HG02852 (cell line): ENCODE measurements at regions not wholly inside any gene's neighbourhood (a gene's known extent, or its start where the extent isn't known, plus 50 kb on each side); places are given as distances from the start of the nearest gene placed in this dataset.
A peak's percentile ranks its signal among the peaks of the same experiment; 100 is the strongest.

ENCODE experiments used
- ATAC-seq: cut with Tn5 transposase; IDR thresholded peaks from one replicate; pipeline ENCODE4 v1.9.1; 2021; ENCODE audit warnings: mild to moderate bottlenecking, moderate library complexity; ENCODE audit not compliant: unreplicated experiment

- peak; percentile 76 for ATAC-seq
Measured at GRCh38 chr13:31081316-31081715, 80.4 kb downstream of the HSPH1 start.

- no peak for ATAC-seq
Measured at GRCh38 chr13:31074756-31075155, 86.9 kb downstream of the HSPH1 start.

GRCh38 chr13:31073859-31074718 is 87.6 kb downstream of the HSPH1 start:
- peak; percentile 97 for ATAC-seq

GRCh38 chr13:31072041-31072440 is 89.7 kb downstream of the HSPH1 start:
- no peak for ATAC-seq

- no peak for ATAC-seq
Measured at GRCh38 chr13:31069808-31070534, 91.7 kb downstream of the HSPH1 start.

- no peak for ATAC-seq
Measured at GRCh38 chr13:31068119-31068423, 93.6 kb downstream of the HSPH1 start.

GRCh38 chr13:31067416-31068118 is 94.1 kb downstream of the HSPH1 start:
- no peak for ATAC-seq

- no peak for ATAC-seq
Measured at GRCh38 chr13:31064636-31065035, 97.1 kb downstream of the HSPH1 start.

- ATAC-seq: no peak
Measured at GRCh38 chr13:31063772-31064171, 97.9 kb downstream of the HSPH1 start.

GRCh38 chr13:31060655-31061054 is 101.0 kb downstream of the HSPH1 start:
- ATAC-seq: no peak

- ATAC-seq: no peak
Measured at GRCh38 chr13:31060220-31060619, 101.5 kb downstream of the HSPH1 start.

- no peak for ATAC-seq
Measured at GRCh38 chr13:31057403-31058033, 104.2 kb downstream of the HSPH1 start.

- ATAC-seq: no peak
Measured at GRCh38 chr13:31056644-31057271, 104.9 kb downstream of the HSPH1 start.

- no peak for ATAC-seq
Measured at GRCh38 chr13:31055589-31055988, 106.1 kb downstream of the HSPH1 start.

- no peak for ATAC-seq
Measured at GRCh38 chr13:31054632-31055031, 107.1 kb downstream of the HSPH1 start.

- no peak for ATAC-seq
Measured at GRCh38 chr13:31053896-31054295, 107.8 kb downstream of the HSPH1 start.

- no peak for ATAC-seq
Measured at GRCh38 chr13:31053091-31053490, 108.6 kb downstream of the HSPH1 start.

GRCh38 chr13:31052478-31052877 is 109.2 kb downstream of the HSPH1 start:
- no peak for ATAC-seq

- no peak for ATAC-seq
Measured at GRCh38 chr13:31051999-31052398, 109.7 kb downstream of the HSPH1 start.

GRCh38 chr13:31050486-31051400 is 111.0 kb downstream of the HSPH1 start:
- ATAC-seq: no peak
